ENCODE measurements at regions not wholly inside any gene's neighbourhood (a gene's known extent, or its start where the extent isn't known, plus 50 kb on each side); places are given as distances from the start of the nearest gene placed in this dataset.
"Not testable (repeated sequence)": the region's sequence is repeated elsewhere in the genome, so short reads cannot be mapped to it uniquely, and the experiment has no call there.

DNA sequence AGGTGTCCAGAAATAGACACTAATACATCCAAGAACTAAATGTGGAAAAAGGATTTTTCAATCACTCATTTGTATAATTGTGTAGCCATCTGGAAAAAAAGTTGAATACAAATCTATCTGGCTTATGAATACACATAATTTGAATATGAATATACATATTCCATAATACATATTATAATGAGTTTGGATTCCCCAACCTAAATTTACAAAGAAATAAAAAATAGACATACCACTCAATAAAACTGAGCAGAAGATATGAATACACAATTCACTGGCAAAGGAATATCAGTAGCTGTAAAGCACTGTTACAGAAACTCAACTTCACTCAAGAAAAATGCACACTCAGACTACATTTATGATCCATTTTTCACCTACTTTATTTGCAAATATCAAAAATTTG, 121.9 kb upstream of the EDIL3 start:
- Histone ChIP-seq H3K27me3 (peaks cover 13% of the 10 kb centered on the region), H3K4me3 (no peak overlapping the region), H3K9me3 (no peaks in the 10 kb centered on the region), H3K36me3 (no peaks in the 10 kb centered on the region)
- DNase-seq: no peak

DNA sequence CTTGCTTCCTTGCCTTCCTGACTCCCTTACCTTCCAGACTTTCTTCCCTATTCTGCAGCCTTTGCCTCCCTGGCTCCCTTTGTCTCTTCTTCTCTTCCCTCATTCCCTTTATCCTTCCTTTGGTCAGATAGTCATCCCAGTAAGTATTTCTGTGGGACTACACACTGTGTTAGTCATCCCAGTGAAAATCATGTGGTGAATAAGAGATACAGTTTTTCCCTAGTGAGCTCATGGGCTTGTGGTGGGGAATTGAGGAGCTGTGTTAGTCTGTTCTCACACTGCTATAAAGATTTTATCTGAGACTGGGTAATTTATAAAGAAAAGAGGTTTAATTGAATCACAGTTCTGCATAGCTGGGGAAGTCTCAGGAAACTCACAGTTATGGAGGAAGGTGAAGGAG, 109.8 kb upstream of the EDIL3 start:
- no peak for DNase-seq
- H3K27me3 ChIP-seq: no peaks in the 10 kb centered on the region
- no peaks in the 10 kb centered on the region for H3K36me3 ChIP-seq
- no peaks in the 10 kb centered on the region for H3K9me3 ChIP-seq
- H3K4me3 ChIP-seq: no peak overlapping the region

DNA sequence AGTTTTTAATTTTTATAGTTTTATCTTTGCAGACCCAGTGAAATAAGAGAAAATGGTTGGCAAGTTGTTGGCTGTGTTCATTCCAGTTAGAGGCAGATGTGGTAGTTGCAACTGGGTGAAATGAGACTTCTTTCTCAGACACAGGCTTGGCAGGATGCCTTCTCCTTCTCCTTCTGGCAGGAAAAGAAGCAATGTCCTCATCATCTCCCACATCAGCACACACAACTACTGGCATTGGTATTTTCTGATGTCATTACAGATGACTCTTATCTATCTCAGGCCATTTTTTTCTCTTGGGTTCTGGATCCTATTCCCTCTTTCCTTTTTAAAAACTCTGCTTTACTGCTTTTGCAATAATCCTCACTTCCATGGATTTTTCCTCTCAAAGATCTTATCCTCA, 103.3 kb upstream of the EDIL3 start:
- peak; percentile 61 for DNase-seq
- Histone ChIP-seq H3K9me3 (no peaks in the 10 kb centered on the region), H3K4me3 (no peak overlapping the region), H3K36me3 (no peaks in the 10 kb centered on the region), H3K27me3 (no peaks in the 10 kb centered on the region)

DNA sequence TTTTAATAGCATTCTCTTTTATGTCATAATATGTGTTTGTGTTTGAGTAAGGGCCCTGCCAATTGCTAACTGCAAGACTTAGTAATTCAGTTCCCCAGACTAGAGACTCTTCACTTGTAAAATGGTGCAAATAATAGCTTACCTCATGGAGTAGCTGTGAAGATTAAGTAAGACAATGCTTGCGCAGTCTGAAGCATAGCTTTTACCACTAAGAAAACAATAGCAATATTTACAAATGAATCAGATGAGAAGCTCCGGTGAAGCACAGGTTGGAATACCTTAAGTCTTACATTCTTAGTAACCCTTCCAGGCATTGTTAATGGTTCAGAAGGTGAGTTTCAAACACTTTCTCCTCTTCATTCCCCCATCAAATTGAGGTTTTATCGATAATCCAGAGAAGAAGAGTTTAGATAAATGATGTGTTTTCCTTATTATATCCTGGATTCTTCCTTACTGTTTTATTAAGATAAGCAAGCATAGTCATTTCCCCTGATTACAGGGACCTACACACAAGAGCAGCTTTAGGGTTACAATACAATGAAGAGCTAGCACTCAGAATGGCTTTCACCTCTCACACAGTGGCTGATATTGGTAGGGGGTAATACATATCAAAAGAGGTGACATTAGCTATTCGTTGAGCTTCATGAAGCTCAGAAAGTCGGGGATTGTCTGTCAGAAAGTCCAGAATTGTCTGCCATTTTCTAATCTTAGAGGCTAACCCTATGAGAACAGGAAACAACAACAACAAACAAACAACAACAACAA, 96.4 kb upstream of the EDIL3 start:
- H3K4me3 ChIP-seq: no peak overlapping the region
- DNase-seq: no peak
- no peaks in the 10 kb centered on the region for H3K36me3 ChIP-seq
- no peaks in the 10 kb centered on the region for H3K9me3 ChIP-seq
- no peaks in the 10 kb centered on the region for H3K27me3 ChIP-seq

DNA sequence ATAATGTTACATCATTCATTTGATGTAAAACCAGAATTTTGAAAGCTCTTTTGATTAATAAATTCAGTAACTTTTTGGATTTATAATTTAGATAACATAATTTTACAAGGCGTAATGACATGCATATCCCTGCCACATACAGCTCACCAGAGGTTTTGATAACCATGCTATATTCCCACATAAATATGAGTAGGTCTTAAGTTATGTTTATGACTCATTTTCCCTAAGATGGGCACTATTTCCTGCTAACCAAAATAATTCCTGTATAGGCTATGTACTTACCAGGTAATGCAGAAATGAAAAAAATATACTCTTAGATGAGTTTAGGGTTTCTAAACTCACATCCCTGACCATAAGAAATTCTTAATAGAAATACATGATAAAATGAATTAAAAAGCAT, 93.9 kb upstream of the EDIL3 start:
- no peaks in the 10 kb centered on the region for H3K9me3 ChIP-seq
- no peak for DNase-seq
- H3K27me3 ChIP-seq: no peaks in the 10 kb centered on the region
- no peak overlapping the region for H3K4me3 ChIP-seq
- H3K36me3 ChIP-seq: no peaks in the 10 kb centered on the region

DNA sequence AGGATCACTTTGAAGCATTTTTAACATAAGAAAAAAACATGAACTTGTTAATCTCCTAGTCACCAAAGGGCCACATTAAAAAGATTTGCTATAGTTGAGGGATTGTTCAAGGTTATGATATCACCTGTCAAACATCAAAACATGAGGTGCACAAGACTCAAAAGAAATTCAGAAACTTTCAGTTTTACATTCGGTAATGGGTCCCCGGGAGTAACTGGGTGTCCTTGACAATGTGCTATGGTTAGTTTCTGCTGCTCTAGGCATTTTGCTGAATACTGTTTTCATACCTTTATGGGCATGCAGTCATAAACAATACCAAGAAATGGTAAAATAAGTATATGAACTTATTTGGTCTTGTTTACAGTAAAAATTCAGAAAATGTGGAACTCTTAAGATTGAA, 92.8 kb upstream of the EDIL3 start:
- no peaks in the 10 kb centered on the region for H3K27me3 ChIP-seq
- no peaks in the 10 kb centered on the region for H3K36me3 ChIP-seq
- H3K9me3 ChIP-seq: no peaks in the 10 kb centered on the region
- no peak for DNase-seq
- no peak overlapping the region for H3K4me3 ChIP-seq

DNA sequence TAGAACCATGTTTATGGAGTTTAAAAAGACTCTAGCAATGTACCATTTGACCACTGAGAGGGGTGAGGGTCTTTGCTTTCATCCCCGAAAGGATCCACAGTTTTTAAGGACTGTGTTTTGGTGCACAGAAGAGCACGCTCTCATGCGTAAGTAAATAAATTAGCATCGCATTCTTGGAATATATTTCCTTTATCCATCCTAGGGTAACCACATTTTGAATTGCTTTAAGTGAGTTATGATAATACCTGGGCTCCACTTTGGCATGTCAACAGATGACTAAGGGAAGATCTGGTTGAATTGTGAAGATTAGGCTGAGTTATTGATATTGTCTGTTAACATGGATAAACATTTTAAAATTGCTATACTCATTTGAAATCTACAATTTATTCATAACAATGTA, 89.4 kb upstream of the EDIL3 start:
- Histone ChIP-seq H3K9me3 (no peaks in the 10 kb centered on the region), H3K36me3 (no peaks in the 10 kb centered on the region), H3K4me3 (no peak overlapping the region), H3K27me3 (no peaks in the 10 kb centered on the region)
- DNase-seq: no peak

DNA sequence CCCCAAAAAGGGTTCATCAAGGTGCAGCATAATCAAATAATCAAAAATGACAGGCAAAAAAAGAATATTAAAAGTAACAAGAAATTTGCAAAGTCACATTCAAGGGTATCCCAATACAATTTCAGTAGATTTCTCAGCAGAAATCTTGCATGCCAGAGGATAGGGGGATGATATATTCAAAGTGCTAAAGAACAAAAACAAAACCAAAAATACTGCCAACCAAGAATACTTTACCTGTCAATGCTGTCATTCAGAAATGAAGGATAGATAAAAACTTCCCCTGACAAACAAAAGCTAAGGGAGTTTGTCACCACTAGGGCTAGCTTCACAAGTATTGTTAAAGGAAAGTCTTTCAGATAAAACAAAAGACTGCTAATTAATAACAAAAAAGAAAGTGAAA, 68.7 kb upstream of the EDIL3 start:
- no peak overlapping the region for H3K4me3 ChIP-seq
- H3K36me3 ChIP-seq: no peaks in the 10 kb centered on the region
- no peaks in the 10 kb centered on the region for H3K27me3 ChIP-seq
- H3K9me3 ChIP-seq: no peaks in the 10 kb centered on the region; the same call in 1 of the 2 replicates
- DNase-seq: no peak

DNA sequence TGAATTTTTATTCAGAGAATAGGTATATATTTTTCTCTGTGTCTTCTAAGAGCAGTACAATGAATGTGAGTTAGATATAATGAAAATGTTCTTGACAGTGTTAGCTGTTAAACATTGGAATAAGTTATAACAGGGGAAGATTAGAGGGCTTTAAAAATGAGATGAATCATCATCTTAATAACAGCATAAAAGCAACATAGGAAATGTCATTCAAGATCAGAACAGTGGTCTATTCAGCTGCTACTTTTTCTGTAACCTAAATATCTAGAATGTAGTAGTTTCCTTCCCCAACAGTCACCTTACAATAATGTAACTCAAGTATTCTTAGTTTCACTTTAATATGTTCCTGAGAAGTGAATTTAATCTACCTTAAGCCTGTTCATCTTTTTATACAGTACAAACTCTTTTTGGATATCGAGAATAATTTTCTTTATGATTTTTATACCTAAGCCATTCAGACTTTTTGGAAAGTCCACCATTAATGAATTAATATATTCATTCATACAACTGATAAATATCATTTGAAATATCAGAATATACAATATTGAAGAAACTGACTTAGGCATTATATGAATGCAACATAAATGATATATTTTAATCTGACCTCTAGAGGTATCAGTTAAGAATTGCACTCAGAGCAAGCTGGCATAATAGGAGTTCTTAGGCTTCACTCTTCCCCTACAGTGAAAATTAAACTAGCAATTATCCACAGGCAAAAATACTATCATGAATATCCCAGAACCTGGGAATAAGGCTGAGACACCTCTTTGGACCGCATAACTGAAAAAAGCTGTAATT, 66.1 kb upstream of the EDIL3 start:
- Histone ChIP-seq H3K36me3 (no peaks in the 10 kb centered on the region), H3K4me3 (no peak overlapping the region), H3K27me3 (no peaks in the 10 kb centered on the region), H3K9me3 (no peaks in the 10 kb centered on the region; the same call in 1 of the 2 replicates)
- no peak for DNase-seq

DNA sequence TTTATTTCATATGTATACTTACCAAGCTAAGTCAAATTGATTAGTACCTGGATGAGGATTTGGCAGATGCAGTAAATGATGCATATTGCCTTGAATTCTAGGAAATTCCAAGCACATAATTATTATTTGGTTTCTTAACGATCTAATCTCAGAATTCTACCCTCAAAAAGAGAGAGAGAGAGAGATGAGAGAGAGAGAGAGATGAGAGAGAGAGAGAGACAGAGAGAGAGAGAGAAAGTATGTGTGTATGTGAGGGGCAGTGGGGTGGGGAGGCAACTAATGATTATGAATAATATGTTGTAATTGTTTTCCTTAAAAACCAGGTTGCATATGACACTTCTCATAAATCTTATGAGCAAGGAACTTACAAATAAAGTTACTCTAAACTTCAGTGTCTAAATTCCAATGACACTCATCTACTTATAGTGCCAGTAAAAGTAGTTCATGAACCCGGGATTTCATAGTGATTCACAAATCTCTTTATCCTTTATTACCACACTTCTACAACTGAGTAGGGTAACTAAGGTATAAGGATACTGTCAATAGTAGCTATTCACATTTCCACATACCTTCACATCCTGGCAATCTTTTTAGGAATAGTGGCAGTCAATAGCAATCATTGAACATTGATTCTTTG, 60.5 kb upstream of the EDIL3 start:
- Histone ChIP-seq H3K27me3 (no peaks in the 10 kb centered on the region), H3K9me3 (no peaks in the 10 kb centered on the region), H3K4me3 (no peak overlapping the region), H3K36me3 (no peaks in the 10 kb centered on the region)
- no peak for DNase-seq

DNA sequence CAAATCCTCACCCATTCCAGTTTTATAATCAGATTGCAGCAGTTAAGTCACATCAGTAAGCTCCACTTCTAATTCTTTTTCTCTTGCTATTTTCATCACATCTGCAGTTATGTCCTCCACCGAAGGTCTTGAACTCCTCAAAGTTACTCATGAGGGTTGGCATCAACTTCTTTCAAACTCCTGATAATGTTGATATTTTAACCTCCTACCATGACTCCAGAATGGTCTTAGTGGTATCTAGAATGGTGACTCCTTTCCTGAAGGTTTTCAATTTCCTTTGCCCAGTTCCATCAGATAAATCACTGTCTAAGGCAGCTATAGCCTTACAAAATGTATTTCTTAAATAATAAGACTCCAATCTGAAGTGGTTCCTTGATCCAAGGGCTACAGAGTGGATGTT, 53.8 kb upstream of the EDIL3 start:
- Histone ChIP-seq H3K9me3 (no peaks in the 10 kb centered on the region), H3K27me3 (no peaks in the 10 kb centered on the region), H3K36me3 (no peaks in the 10 kb centered on the region), H3K4me3 (no peak overlapping the region)
- no peak for DNase-seq

DNA sequence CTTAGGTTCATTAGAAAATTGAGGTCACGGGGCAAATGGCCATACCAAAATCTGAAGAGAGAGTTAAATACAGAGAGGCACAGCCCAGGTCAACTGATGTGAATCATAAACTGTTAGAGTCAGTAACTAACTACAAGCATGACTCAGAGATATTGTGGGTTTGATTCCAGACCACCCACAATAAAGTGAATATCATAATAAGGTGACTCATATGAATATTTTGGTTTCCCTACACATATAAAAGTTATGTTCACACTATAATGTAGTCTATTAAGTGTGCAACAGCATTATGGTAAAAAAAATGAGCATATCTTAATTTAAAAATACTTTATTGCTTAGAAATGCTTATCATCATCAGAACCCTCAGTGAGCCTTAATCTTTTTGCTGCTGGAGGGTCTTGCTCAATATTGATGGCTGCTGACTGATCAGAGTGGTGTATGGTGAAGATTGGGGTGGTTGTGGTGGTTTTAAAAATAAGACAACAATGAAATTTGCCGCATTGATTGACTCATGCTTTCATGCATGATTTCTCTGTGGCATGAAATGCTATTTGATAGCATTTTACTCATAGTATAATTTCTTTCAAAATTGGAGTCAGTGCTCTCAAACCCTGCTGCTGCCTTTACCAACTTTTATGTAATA, 53.1 kb upstream of the EDIL3 start:
- Histone ChIP-seq H3K36me3 (no peaks in the 10 kb centered on the region), H3K4me3 (no peak overlapping the region), H3K9me3 (no peaks in the 10 kb centered on the region), H3K27me3 (no peaks in the 10 kb centered on the region)
- DNase-seq: peak; percentile 29

DNA sequence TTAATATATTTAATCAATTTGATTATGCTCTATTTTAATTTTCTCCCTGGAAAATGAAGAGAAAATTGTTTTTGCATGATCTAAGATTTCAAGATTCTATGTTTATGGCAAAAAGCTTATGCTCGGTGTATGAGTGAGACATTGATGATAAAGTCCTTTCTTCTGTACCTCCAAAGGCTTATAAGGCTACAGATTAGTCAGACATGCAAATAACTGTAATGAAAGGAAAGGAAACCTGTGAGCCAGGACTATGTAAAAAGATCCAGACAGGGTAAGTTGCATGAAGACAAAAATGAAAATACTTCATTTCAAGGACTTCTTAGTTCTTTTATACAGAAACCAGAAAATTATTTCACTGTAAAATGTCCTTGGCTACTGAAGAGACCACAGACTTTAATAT, 52.2 kb upstream of the EDIL3 start:
- Histone ChIP-seq H3K36me3 (no peaks in the 10 kb centered on the region), H3K27me3 (no peaks in the 10 kb centered on the region), H3K4me3 (no peak overlapping the region), H3K9me3 (no peaks in the 10 kb centered on the region)
- DNase-seq: no peak

DNA sequence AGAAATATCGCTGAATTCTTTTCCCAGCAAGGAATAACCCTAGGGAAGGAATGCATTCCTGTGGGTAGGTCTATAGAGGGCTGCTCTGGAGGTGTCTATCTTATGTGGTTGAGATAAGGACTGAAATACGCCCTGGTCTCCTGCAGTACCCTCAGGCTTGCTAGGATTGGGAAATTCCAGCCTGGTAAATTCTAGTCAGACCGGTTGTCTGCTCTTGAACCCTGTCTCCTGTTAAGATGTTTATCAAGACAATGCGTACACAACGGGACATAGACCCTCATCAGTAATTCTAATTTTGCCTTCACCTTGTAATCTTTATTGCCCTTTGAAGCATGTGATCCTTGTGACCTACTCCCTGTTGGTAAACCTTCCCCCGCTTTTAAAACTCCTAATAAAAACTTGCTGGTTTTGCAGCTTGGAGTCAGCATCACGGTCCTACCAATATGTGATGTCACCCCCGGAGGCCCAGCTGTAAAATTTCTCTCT, 51.2 kb upstream of the EDIL3 start:
- DNase-seq, H3K36me3 ChIP-seq, H3K9me3 ChIP-seq, H3K27me3 ChIP-seq, H3K4me3 ChIP-seq: not testable (repeated sequence)

Measured in MG63 (cell line).